Osteocyte (in vitro differentiated cells): ENCODE measurements at regions not wholly inside any gene's neighbourhood (a gene's known extent, or its start where the extent isn't known, plus 50 kb on each side); places are given as distances from the start of the nearest gene placed in this dataset.
A peak's percentile ranks its signal among the peaks of the same experiment; 100 is the strongest.

Source experiments
- DNase-seq: peaks from one replicate; pipeline ENCODE4 v3.0.0; 2021; ENCODE audit warnings: mixed read lengths; ENCODE audit not compliant: unreplicated experiment; ENCODE audit errors: extremely low spot score
- H3K27ac Mint-ChIP-seq: one replicate; pipeline ENCODE4 v1.8.0; 2021; ENCODE audit warnings: mild to moderate bottlenecking, mixed read lengths; ENCODE audit not compliant: unreplicated experiment
- H3K27me3 Mint-ChIP-seq: one replicate; pipeline ENCODE4 v1.8.0; 2021; ENCODE audit warnings: mixed read lengths; ENCODE audit not compliant: unreplicated experiment
- H3K36me3 Mint-ChIP-seq: one replicate; pipeline ENCODE4 v1.8.0; 2021; ENCODE audit warnings: mixed read lengths; ENCODE audit not compliant: unreplicated experiment
- H3K4me1 Mint-ChIP-seq: one replicate; pipeline ENCODE4 v1.8.0; 2021; ENCODE audit warnings: mixed read lengths; ENCODE audit not compliant: unreplicated experiment
- H3K4me3 Mint-ChIP-seq: one replicate; pipeline ENCODE4 v1.8.0; 2021; ENCODE audit warnings: mild to moderate bottlenecking, moderate library complexity, mixed read lengths; ENCODE audit not compliant: unreplicated experiment
- H3K9me3 Mint-ChIP-seq: one replicate; pipeline ENCODE4 v1.8.0; 2021; ENCODE audit warnings: mixed read lengths; ENCODE audit not compliant: unreplicated experiment
- TF ChIP-seq, protein P1 (sequence below): fragments of 200-600 bp; sonication (generic); IDR thresholded peaks from 2 replicates; pipeline ENCODE4 v1.5.0; 2021; ENCODE audit warnings: antibody characterized with exemption, mild to moderate bottlenecking, moderate library complexity

DNA sequence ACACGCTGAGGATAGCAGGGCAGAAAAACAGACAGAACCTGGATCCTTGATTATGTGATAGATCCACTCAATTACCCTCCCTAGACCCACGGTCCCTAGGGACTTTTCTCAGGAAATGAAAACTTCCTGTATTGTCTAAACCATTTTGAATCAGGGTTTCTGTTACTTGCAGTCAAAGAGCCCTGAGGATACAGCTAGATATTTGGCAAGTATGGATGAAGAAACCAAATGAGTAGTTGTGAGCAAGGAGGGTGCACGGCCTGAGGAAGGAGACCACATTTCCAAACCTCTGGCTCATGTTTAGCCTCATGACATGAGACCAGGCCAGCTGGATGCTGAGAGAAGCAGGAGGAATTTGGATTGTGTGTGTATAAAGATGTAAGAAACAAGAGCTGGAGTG is 91.6 kb downstream of the MRPL14 start:
- Mint-ChIP-seq H3K27ac (peak overlapping the region; percentile 45), H3K36me3 (no peaks in the 10 kb centered on the region), H3K4me3 (peak overlapping the region; percentile 22), H3K27me3 (no peaks in the 10 kb centered on the region), H3K4me1 (peaks cover 36% of the 10 kb centered on the region), H3K9me3 (peaks cover 3% of the 10 kb centered on the region)
- TF ChIP-seq, protein P1, sequence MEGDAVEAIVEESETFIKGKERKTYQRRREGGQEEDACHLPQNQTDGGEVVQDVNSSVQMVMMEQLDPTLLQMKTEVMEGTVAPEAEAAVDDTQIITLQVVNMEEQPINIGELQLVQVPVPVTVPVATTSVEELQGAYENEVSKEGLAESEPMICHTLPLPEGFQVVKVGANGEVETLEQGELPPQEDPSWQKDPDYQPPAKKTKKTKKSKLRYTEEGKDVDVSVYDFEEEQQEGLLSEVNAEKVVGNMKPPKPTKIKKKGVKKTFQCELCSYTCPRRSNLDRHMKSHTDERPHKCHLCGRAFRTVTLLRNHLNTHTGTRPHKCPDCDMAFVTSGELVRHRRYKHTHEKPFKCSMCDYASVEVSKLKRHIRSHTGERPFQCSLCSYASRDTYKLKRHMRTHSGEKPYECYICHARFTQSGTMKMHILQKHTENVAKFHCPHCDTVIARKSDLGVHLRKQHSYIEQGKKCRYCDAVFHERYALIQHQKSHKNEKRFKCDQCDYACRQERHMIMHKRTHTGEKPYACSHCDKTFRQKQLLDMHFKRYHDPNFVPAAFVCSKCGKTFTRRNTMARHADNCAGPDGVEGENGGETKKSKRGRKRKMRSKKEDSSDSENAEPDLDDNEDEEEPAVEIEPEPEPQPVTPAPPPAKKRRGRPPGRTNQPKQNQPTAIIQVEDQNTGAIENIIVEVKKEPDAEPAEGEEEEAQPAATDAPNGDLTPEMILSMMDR: no peak
- no peak for DNase-seq

DNA sequence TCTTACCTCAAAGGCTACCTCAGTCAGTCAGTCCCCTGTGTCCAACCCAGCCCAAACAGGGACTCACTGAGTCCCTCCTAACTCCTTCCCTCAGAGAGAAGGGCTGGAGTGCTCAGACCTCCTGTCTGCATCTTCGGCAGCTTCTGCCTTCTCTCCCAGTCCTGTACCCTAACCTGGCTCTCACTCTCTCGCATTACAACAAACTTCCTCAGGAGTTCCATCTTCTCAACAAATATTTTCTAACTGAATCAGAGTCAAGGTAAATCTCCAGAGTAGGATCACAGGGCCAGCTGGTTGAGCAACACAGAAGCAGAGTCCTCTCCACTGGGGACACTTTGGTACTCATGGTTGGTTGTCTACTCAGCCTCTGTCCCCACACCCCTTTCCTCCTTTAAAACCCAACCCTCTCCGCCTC is 92.3 kb downstream of the MRPL14 start:
- Mint-ChIP-seq H3K27me3 (no peaks in the 10 kb centered on the region), H3K4me3 (no peak overlapping the region), H3K9me3 (peaks cover 3% of the 10 kb centered on the region), H3K27ac (peak overlapping the region; percentile 45), H3K4me1 (peaks cover 36% of the 10 kb centered on the region), H3K36me3 (no peaks in the 10 kb centered on the region)
- DNase-seq: no peak
- TF ChIP-seq, protein P1: no peak

DNA sequence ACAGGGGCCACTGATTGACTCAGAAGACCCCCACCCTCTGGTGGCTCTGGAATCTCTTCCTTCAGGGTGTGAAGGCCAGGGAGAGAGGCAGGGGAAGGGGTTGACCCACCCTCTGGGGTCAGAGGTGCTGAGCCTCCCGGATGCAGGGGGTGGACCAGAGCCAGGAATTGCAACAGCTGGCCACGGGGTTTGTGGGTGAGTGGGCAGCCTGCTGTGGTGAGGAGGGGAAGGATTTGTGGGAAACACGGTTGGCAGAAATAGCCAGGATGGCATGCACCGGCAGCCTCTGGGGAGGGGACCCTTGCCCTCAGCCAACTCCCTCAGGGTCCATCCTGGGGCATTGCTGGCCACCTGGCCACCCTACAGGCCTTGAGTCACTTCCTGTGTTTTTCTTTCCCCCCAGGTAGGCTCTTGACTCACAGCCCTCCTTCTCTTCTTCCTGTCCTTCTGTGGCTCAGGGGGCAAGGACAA is 92.8 kb downstream of the MRPL14 start:
- Mint-ChIP-seq H3K36me3 (no peaks in the 10 kb centered on the region), H3K27me3 (no peaks in the 10 kb centered on the region), H3K27ac (peak overlapping the region; percentile 45), H3K4me3 (no peak overlapping the region), H3K4me1 (peaks cover 41% of the 10 kb centered on the region), H3K9me3 (peaks cover 3% of the 10 kb centered on the region)
- no peak for DNase-seq
- TF ChIP-seq, protein P1: no peak

DNA sequence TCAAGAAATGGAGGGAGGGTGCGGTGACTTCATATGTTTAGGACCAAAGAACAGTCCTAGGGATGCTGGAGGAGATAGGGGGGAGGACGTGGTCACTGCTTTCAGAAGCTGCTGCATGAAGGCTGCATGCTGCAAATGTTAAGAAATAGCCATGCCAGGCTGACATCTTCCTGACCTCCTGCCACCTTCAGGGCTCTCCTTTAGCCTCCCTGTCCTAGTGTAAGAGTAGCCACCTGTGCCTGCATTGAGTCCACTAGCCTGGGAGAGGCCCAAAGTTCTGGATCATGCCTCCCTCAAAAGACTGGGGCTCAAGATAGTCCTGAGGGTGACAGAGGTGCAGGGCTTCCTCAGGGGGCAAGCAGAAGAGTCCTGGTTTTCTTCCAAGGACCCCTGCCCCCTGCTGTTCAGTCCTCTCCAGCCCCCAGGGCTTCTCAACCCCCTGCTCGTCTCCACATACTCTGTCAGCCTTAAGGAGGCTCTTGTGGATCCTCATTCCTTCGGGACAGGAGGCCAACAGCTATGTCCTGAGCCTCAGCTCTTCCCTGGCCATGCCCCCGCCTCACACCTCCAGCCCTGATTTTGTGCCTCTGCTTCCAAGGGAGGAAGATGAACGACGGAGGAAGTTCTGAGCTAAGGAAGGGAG is 96.3 kb downstream of the MRPL14 start:
- DNase-seq: no peak

DNA sequence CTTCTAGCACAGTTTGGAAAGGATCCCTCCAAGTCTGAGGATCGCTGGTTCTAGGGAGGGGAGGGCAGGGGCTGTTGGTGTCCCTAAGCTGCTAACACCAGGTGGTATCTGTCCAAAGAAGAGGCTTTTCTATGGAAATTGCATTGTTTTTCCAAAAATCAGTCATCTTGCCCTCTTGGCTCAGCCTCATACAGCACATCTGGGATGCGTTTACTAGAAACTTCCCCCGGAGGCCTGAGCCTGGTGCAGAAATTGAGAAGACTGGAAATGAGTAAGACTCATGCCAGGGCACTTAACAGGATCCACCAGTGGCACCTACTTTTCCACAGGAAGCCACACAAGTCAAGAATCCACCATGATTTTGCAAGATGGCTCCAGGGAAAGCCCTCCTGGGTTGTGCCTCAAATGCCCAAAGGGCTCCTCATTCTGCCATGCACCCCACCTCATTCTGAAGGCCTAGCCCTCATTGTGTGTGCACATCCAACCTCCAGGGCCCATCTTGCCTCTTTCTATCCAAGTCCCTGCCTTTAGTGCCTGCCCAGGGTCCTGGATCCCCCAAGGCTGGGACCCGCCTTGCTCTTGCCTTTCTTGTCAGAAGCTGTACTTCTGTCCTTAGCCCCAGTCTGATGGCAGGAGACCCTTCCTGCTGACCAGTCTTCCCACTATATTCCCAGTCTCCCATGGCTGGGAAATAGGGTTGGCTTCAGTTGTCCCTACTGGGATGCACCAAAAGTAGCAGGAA is 97.6 kb downstream of the MRPL14 start:
- DNase-seq: no peak

More for the DNA sequence above, 96.3 kb downstream of the MRPL14 start:
- TF ChIP-seq, protein P1: no peak
- H3K4me1 Mint-ChIP-seq: peaks cover 38% of the 10 kb centered on the region
- H3K4me3 Mint-ChIP-seq: no peak overlapping the region
- no peak overlapping the region for H3K27ac Mint-ChIP-seq
- no peaks in the 10 kb centered on the region for H3K36me3 Mint-ChIP-seq
- peaks cover 3% of the 10 kb centered on the region for H3K9me3 Mint-ChIP-seq
- no peaks in the 10 kb centered on the region for H3K27me3 Mint-ChIP-seq

More for the DNA sequence above, 97.6 kb downstream of the MRPL14 start:
- Mint-ChIP-seq H3K36me3 (no peaks in the 10 kb centered on the region), H3K4me1 (peaks cover 34% of the 10 kb centered on the region), H3K4me3 (no peak overlapping the region), H3K27me3 (no peaks in the 10 kb centered on the region), H3K9me3 (no peaks in the 10 kb centered on the region), H3K27ac (no peak overlapping the region)
- TF ChIP-seq, protein P1: no peak
